VCaP (cell line): ENCODE measurements at regions not wholly inside any gene's neighbourhood (a gene's known extent, or its start where the extent isn't known, plus 50 kb on each side); places are given as distances from the start of the nearest gene placed in this dataset.

Experiments
- H3K27ac ChIP-seq: fragments of 450-650 bp; 2 replicates; pipeline ENCODE4 v1.5.1; 2017
- CTCF ChIP-seq: fragments of 450-650 bp; conservative IDR thresholded peaks from 2 replicates; pipeline ENCODE4 v1.5.1; 2017; ENCODE audit warnings: mild to moderate bottlenecking, moderate library complexity

GRCh38 chr15:95930659-95931375, 399.7 kb upstream of the NR2F2 start:
- no peak for TF ChIP-seq CTCF
- no peak overlapping the region for H3K27ac ChIP-seq

GRCh38 chr15:95931619-95932018, 398.9 kb upstream of the NR2F2 start:
- TF ChIP-seq CTCF = no peak
- no peak overlapping the region for H3K27ac ChIP-seq

GRCh38 chr15:95932141-95932540, 398.4 kb upstream of the NR2F2 start:
- no peak for TF ChIP-seq CTCF

GRCh38 chr15:95932676-95933075, 397.8 kb upstream of the NR2F2 start:
- H3K27ac ChIP-seq = no peak overlapping the region
- TF ChIP-seq CTCF = no peak

More at GRCh38 chr15:95932141-95932540, 398.4 kb upstream of the NR2F2 start:
- H3K27ac ChIP-seq = no peak overlapping the region

GRCh38 chr15:95935852-95936251, 394.6 kb upstream of the NR2F2 start:
- no peak for TF ChIP-seq CTCF

GRCh38 chr15:95937128-95937528, 393.4 kb upstream of the NR2F2 start:
- no peak for TF ChIP-seq CTCF
- no peak overlapping the region for H3K27ac ChIP-seq

More at GRCh38 chr15:95935852-95936251, 394.6 kb upstream of the NR2F2 start:
- no peak overlapping the region for H3K27ac ChIP-seq

- H3K27ac ChIP-seq = no peak overlapping the region
- TF ChIP-seq CTCF = no peak
Observed at GRCh38 chr15:95940431-95940985, 390.0 kb upstream of the NR2F2 start.
